ENCODE measurements at regions not wholly inside any gene's neighbourhood (a gene's known extent, or its start where the extent isn't known, plus 50 kb on each side); places are given as distances from the start of the nearest gene placed in this dataset.

GRCh38 chr4:166628454-166628853 is 605.8 kb downstream of the SPOCK3 start:
- TF ChIP-seq EZH2 (IDR thresholded peaks at IDR 0.05; ENCODE audit: insufficient read depth, poor library complexity, severe bottlenecking) = no peak
- TF ChIP-seq EZH2phosphoT487 (IDR thresholded peaks at IDR 0.05; ENCODE audit: insufficient read depth, low read depth) = no peak

Data from GM23248 (cell line).